Peyer's patch (tissue), 4 donors: ENCODE measurements at regions not wholly inside any gene's neighbourhood (a gene's known extent, or its start where the extent isn't known, plus 50 kb on each side); places are given as distances from the start of the nearest gene placed in this dataset.

Experiments
- DNase-seq, 3 donors: peaks; one replicate each; pipeline ENCODE4 v3.0.0-alpha.2; 2017 to 2019
- H3K27ac ChIP-seq, 4 donors: fragments of 200-600 bp; sonication (generic); one replicate each; pipeline ENCODE4 v1.5.1; 2016 to 2019
- H3K27me3 ChIP-seq, 2 donors: fragments of 200-600 bp; sonication (generic); one replicate each; pipeline ENCODE4 v1.5.1; 2019
- H3K36me3 ChIP-seq, 3 donors: fragments of 200-600 bp; sonication (generic); one replicate each; pipeline ENCODE4 v1.5.1; 2016 to 2019
- H3K4me1 ChIP-seq, 4 donors: fragments of 200-600 bp; sonication (generic); one replicate each; pipeline ENCODE4 v1.5.1; 2016 to 2019
- H3K4me3 ChIP-seq, 4 donors: fragments of 200-600 bp; sonication (generic); 1 replicate in 3 of 4; 2 replicates in 1 of 4; pipeline ENCODE4 v1.5.1; 2016 to 2019; ENCODE audit warnings: mild to moderate bottlenecking in 1 of 4
- H3K9me3 ChIP-seq, 4 donors: fragments of 200-600 bp; sonication (generic); one replicate each; pipeline ENCODE4 v1.5.1; 2016 to 2019; ENCODE audit warnings: mild to moderate bottlenecking in 1 of 4
- POLR2A ChIP-seq, 2 donors: fragments of 450-650 bp; IDR thresholded peaks; one replicate each; pipeline ENCODE4 v1.5.1; 2017; ENCODE audit warnings: antibody characterized with exemption in 2 of 2, mild to moderate bottlenecking in 2 of 2, moderate library complexity in 2 of 2
- TF ChIP-seq, protein P1 (sequence below), 6 experiments: fragments of 450-650 bp in 4 of 6; fragments of 200-600 bp in 2 of 6; sonication (generic) in 1 of 6; IDR thresholded peaks; one replicate each; pipeline ENCODE4 v1.5.1; 2017 to 2019; ENCODE audit warnings: antibody characterized with exemption in 6 of 6, mild to moderate bottlenecking in 3 of 6, moderate library complexity in 1 of 6

DNA sequence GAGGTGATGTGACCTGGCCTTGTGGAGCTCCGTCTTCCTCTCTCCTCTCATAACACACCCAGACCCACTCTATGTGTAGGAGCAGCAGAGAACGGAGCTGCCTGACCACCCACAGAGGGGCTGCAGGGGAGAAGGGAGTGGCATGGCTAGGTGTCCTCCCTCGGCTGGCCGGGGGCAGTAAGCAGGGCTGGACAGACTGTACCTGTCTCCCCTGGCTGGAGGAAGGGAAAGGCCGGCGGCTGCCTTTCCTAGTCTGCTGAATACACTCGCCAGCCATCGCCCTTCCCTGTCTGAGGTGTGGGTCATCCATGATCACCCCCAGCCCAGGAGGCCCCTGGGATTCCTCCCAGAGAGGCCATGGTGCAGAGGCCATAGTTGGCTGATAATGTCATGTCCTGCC is 187.2 kb upstream of the AJAP1 start:
- Histone ChIP-seq H3K27me3 (no peaks in the 10 kb centered on the region), H3K4me3 (no peak overlapping the region), H3K27ac (no peak overlapping the region), H3K4me1 (no peaks in the 10 kb centered on the region), H3K36me3 (no peaks in the 10 kb centered on the region), H3K9me3 (no peaks in the 10 kb centered on the region)
- TF ChIP-seq POLR2A (IDR thresholded peaks at IDR 0.05) = no peak
- TF ChIP-seq, protein P1, sequence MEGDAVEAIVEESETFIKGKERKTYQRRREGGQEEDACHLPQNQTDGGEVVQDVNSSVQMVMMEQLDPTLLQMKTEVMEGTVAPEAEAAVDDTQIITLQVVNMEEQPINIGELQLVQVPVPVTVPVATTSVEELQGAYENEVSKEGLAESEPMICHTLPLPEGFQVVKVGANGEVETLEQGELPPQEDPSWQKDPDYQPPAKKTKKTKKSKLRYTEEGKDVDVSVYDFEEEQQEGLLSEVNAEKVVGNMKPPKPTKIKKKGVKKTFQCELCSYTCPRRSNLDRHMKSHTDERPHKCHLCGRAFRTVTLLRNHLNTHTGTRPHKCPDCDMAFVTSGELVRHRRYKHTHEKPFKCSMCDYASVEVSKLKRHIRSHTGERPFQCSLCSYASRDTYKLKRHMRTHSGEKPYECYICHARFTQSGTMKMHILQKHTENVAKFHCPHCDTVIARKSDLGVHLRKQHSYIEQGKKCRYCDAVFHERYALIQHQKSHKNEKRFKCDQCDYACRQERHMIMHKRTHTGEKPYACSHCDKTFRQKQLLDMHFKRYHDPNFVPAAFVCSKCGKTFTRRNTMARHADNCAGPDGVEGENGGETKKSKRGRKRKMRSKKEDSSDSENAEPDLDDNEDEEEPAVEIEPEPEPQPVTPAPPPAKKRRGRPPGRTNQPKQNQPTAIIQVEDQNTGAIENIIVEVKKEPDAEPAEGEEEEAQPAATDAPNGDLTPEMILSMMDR (IDR thresholded peaks at IDR 0.05) = no peak
- no peak for DNase-seq

DNA sequence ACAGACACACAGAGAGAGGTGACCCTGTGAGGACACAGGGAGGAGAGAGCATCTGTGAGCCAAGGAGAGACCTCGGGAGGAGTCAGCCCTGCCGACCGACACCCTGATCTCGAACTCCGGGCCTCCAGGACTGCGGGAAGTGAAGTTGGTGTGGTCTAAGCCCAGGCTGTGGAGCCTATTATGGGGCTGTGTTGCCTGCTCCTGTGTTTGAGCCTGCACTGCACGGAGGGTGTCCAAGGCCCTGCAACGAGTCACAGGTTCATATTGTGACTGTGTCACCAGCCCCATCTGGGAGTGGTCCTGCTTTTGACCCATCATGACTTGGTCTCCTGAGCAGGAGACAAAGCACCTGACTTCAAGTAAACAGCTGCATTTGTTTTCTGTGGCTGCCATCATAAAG is 186.0 kb upstream of the AJAP1 start:
- H3K36me3 ChIP-seq = no peaks in the 10 kb centered on the region
- no peaks in the 10 kb centered on the region for H3K27me3 ChIP-seq
- H3K4me1 ChIP-seq = no peaks in the 10 kb centered on the region
- H3K27ac ChIP-seq = no peak overlapping the region
- DNase-seq = no peak
- TF ChIP-seq POLR2A (IDR thresholded peaks at IDR 0.05) = no peak
- TF ChIP-seq, protein P1 (IDR thresholded peaks at IDR 0.05) = no peak
- no peaks in the 10 kb centered on the region for H3K9me3 ChIP-seq
- no peak overlapping the region for H3K4me3 ChIP-seq

GRCh38 chr1:4468804-4469514 is 185.4 kb upstream of the AJAP1 start:
- Histone ChIP-seq H3K4me3 (no peak overlapping the region), H3K4me1 (no peaks in the 10 kb centered on the region), H3K36me3 (no peaks in the 10 kb centered on the region), H3K27me3 (no peaks in the 10 kb centered on the region), H3K27ac (no peak overlapping the region), H3K9me3 (no peaks in the 10 kb centered on the region)
- TF ChIP-seq, protein P1 (IDR thresholded peaks at IDR 0.05) = no peak
- TF ChIP-seq POLR2A (IDR thresholded peaks at IDR 0.05) = no peak
- DNase-seq = no peak

DNA sequence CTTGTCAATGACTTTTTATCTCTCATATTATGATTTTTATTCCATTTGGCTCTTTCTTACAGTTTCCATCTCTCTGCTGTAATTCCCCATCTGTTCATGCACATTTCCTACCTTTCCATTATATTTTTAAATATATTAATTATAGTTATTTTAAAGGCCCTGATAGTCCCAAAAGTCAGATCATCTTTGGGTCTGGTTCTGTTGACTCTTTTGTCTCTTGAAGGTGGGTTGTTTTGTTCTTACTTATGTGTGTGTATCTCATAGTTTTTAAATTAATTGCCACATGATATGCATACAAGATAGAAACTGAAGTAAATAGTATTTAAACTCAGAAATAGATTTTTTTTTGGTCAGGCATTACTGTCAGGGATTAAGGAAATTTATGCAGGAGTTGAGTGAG is 178.0 kb upstream of the AJAP1 start:
- Histone ChIP-seq H3K9me3 (no peaks in the 10 kb centered on the region), H3K27ac (no peak overlapping the region), H3K4me3 (no peak overlapping the region), H3K27me3 (no peaks in the 10 kb centered on the region), H3K4me1 (no peaks in the 10 kb centered on the region), H3K36me3 (no peaks in the 10 kb centered on the region)
- TF ChIP-seq, protein P1 (IDR thresholded peaks at IDR 0.05) = no peak
- no peak for TF ChIP-seq POLR2A (IDR thresholded peaks at IDR 0.05)
- DNase-seq = no peak

- TF ChIP-seq, protein P1 (IDR thresholded peaks at IDR 0.05) = no peak
- no peak for TF ChIP-seq POLR2A (IDR thresholded peaks at IDR 0.05)
- Histone ChIP-seq H3K36me3 (no peaks in the 10 kb centered on the region), H3K9me3 (no peaks in the 10 kb centered on the region), H3K4me3 (no peak overlapping the region), H3K27ac (no peak overlapping the region), H3K4me1 (no peaks in the 10 kb centered on the region), H3K27me3 (no peaks in the 10 kb centered on the region)
- DNase-seq = no peak
Observed at GRCh38 chr1:4481451-4481850, 173.0 kb upstream of the AJAP1 start.

DNA sequence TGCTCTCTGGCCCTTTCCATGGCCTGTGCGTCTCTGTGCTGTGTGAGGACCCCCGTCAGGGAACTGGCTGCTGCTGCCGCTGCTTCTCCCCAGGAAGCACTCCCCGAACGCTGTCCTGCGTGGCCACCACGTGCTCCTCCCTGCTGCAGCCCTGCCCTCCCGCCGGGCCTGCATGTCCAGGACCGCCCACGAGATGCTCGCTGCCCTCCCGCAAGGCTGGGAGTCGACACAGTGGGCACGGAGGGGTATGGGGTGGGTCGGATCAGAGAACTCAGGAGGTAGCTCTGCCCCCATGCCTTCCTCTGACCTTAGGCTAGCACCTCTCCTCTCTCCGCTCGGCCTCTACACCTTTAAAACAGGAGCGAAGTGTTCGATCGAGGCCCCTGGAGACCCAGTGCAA is 171.9 kb upstream of the AJAP1 start:
- TF ChIP-seq, protein P1 (IDR thresholded peaks at IDR 0.05) = no peak
- no peak for TF ChIP-seq POLR2A (IDR thresholded peaks at IDR 0.05)
- no peak for DNase-seq

More for the DNA sequence above, 171.9 kb upstream of the AJAP1 start:
- H3K27me3 ChIP-seq = no peaks in the 10 kb centered on the region
- H3K4me3 ChIP-seq = no peak overlapping the region
- H3K4me1 ChIP-seq = no peaks in the 10 kb centered on the region
- H3K27ac ChIP-seq = no peak overlapping the region
- no peaks in the 10 kb centered on the region for H3K9me3 ChIP-seq
- H3K36me3 ChIP-seq = no peaks in the 10 kb centered on the region
